WI38 (cell line): ENCODE measurements at regions not wholly inside any gene's neighbourhood (a gene's known extent, or its start where the extent isn't known, plus 50 kb on each side); places are given as distances from the start of the nearest gene placed in this dataset.

Experiments
- H3K4me3 ChIP-seq: 2 replicates; pipeline ENCODE4 v1.5.1; 2011; ENCODE audit warnings: low read depth, mild to moderate bottlenecking, control low read depth, low read length
- TF ChIP-seq, protein P1 (sequence below): IDR thresholded peaks from 2 replicates; pipeline ENCODE4 v1.5.1; 2012; ENCODE audit warnings: low read depth, mild to moderate bottlenecking, control low read depth, low read length

DNA sequence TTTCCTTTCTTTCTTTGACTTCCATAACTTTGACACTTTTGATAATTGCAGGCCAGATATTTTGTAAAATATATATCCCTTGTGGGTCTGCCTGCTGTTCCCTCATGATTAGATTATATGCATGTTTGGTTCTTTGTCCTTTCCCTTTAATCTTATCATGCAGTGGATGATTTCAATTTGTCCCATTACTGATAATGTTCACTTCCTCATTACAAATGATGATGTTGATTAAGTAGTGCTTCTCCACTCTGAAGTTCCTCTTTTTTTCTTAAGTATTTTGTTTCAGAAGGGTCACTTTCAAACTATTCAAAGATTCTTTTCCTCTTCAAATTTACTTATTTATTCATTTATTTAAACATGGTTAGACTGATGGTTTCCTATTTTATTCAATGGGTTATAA lies 898.1 kb downstream of the XPNPEP1 start:
- no peak overlapping the region for H3K4me3 ChIP-seq
- TF ChIP-seq, protein P1, sequence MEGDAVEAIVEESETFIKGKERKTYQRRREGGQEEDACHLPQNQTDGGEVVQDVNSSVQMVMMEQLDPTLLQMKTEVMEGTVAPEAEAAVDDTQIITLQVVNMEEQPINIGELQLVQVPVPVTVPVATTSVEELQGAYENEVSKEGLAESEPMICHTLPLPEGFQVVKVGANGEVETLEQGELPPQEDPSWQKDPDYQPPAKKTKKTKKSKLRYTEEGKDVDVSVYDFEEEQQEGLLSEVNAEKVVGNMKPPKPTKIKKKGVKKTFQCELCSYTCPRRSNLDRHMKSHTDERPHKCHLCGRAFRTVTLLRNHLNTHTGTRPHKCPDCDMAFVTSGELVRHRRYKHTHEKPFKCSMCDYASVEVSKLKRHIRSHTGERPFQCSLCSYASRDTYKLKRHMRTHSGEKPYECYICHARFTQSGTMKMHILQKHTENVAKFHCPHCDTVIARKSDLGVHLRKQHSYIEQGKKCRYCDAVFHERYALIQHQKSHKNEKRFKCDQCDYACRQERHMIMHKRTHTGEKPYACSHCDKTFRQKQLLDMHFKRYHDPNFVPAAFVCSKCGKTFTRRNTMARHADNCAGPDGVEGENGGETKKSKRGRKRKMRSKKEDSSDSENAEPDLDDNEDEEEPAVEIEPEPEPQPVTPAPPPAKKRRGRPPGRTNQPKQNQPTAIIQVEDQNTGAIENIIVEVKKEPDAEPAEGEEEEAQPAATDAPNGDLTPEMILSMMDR, result no peak

DNA sequence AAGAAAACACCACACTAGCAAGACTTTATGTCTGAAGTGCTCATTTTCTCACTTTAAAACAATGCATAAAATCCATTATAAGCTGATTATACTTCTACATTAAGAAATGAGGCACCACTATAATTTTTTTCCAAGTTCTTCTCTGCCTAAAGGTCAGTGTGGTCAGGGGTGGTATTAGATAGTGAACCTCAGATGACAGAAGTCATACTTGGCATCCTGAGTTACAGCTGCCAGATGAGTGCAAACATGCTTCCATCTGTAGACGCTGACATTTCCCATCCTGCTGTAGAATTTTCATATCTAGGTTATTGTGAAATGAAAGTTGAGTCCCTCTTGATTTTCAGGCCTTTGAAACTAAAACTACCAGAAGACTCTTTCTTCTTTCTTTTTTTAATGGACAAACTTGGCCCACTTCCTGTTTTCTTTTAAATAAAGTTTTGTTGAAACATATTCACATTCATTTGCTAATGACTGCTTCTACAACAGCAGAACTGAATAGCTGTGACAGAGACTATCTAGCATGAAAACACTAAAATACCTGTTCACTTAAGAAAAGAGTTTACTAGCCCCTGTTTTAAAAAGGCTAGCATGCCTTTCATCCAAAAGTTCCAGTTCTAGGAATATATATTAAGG lies 900.8 kb downstream of the XPNPEP1 start:
- TF ChIP-seq, protein P1, result no peak

DNA sequence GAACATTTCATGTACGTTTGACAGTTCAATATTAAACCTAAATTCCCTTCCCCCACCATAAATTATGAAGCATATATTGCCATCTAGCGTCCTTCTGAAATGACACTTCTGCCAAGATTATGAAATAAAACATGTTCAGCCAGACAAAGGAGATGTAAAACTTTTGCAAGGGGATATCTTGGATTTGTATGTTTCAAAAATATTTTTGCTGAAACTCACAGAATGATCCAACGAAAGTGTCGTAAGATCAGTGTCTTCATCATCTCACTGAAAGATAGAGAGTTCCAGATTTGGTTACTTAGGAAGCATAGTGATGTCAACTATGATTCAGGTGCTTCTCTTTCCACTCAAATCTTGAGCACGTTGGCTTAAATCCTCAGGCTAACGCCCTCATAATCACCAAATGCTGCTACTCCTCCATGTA lies 904.3 kb downstream of the XPNPEP1 start:
- TF ChIP-seq, protein P1, result no peak
- H3K4me3 ChIP-seq, result no peak overlapping the region

More for the DNA sequence above, 900.8 kb downstream of the XPNPEP1 start:
- H3K4me3 ChIP-seq, result no peak overlapping the region

DNA sequence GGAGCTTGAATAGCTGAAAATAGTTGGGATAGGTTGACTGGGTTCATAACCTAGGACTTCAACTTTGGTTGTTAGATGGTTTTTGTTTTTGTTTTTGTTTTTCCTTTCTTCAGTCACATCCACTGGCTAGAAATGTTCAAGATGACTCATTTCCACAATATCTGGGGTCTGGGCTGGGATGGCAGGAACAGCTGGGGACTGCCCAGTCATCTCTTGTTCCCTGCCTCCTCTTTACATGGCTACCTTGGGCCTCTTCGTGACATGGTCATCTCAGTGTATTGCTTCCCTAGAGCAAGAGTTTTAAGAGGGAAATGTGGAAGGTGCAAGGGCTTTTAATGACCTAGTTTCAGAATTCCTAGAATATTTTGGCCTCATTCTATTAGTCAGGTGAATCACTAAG lies 915.8 kb downstream of the XPNPEP1 start:
- TF ChIP-seq, protein P1, result no peak
- no peak overlapping the region for H3K4me3 ChIP-seq

DNA sequence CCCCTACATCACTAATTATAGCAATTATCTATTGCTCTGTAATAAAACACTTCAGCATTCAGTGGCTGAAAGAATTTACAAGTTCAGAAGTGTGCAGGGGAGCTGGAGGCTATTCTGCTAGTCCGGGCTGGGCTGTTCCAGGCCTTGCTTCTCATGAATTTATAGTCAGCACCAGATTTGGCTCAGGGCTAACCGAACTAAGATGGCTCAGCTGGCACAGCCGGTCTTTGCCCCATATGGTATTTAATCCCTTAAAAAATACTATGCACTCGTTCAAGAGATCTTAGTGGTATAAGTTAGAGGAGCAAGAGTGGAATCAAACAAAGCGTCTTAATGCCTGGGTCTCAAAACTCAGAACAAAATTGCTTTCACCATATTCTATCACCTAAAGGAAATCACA lies 932.9 kb downstream of the XPNPEP1 start:
- TF ChIP-seq, protein P1, result no peak
- H3K4me3 ChIP-seq, result no peak overlapping the region

DNA sequence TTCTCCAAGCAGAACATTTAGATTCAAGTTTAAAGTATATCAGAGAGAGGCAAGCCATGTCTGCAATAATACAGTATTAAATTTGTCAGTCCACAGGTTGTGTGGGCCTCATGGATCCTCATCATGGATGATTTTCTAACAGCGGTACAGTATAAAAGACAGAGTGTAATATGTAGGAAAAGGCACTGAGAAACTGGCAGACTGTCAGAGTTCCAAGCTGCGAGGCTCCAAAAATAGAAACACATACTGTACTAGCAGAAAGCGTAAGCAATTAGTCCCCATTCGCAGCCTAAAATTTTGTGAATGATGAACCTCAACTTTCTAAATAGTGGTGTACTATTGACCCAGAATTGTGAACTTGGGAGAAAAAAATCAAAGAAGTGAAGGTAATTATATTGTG lies 933.3 kb downstream of the XPNPEP1 start:
- TF ChIP-seq, protein P1, result no peak
- no peak overlapping the region for H3K4me3 ChIP-seq

DNA sequence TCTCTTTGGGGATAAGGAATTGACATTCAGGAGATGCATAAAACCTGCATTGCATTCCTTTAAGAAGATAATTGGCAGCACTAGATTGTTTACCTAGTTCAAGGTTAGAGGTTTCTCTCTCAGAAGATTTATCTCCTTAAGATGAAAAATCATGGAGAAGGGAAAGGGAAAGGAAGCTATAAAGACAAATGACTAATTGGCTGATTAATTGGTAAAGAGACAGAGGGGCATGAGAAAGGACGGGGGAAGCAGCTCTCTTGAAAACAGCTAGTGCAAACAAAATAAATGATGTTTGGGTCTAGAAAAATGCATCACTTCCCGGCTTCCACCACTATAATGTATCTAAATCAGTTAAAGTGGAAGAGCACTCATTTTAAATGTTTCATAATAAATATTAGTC lies 941.2 kb downstream of the XPNPEP1 start:
- no peak overlapping the region for H3K4me3 ChIP-seq
- TF ChIP-seq, protein P1, result no peak
